ENCODE measurements at regions not wholly inside any gene's neighbourhood (a gene's known extent, or its start where the extent isn't known, plus 50 kb on each side); places are given as distances from the start of the nearest gene placed in this dataset.

DNA sequence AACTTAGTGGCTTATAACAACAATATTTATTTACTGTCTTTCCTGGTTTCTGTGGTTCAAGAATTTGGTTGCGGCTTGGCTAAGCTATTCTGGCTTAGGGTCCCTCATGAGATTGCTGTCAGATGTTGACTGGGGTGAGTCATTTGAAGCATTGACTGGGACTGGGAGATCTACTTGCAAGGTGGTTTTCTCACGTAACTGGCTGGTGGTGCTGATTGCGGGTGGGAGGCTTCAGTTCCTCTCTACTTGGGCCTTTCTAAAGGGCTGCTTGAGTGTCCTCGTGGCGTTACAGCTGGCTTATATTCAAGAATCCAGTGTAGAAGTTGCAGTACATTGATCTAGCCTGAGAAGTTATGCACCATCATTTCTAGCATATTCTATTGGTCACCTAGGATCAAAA, 218.5 kb upstream of the ELAVL2 start:
- DNase-seq, result no peak
- 83 to 89% (median 84%) methylated on average over 5 of the region's 5 CpGs for WGBS, 3 donors
- H3K9me3 ChIP-seq, result no peaks in the 10 kb centered on the region
- H3K4me3 ChIP-seq, result no peak overlapping the region
- H3K4me1 ChIP-seq (ENCODE audit: insufficient read depth), result no peaks in the 10 kb centered on the region
- no peak overlapping the region for H3K27ac ChIP-seq
- no peaks in the 10 kb centered on the region for H3K27me3 ChIP-seq
- intact Hi-C loops (cut with DNase I), result no loop called here
- TF ChIP-seq POLR2A (IDR thresholded peaks at IDR 0.05) (no peak), CTCF (IDR thresholded peaks at IDR 0.05) (no peak), EP300 (IDR thresholded peaks at IDR 0.05) (no peak)
- no peaks in the 10 kb centered on the region for H3K36me3 ChIP-seq

DNA sequence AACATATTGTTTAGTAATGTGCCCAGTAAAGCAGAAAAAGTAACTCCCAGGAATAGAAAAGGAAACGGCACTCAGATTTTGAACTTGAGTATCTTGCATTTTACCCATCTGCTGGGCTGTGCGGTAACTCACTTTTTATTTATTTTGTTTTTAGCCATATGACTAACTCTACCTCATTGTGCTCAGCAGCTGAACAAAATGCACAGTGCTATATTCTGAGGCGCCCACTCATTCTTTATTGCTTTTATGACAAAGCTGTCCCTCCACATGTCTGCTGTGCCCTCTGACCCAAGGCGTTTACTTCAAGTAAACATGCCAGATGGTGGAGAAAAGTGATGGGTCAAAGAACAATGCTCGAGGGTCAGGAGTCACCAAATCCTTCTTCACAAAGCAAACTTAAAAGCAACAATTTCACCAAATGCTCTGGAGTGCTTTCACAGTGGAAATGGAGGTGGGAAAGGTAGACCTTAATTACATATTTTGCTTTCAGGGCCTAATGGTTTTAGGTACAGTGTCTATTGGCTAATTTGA, 215.2 kb upstream of the ELAVL2 start:
- H3K4me1 ChIP-seq (ENCODE audit: insufficient read depth), result no peaks in the 10 kb centered on the region
- no peaks in the 10 kb centered on the region for H3K36me3 ChIP-seq
- no peak overlapping the region for H3K27ac ChIP-seq
- no peak for DNase-seq
- TF ChIP-seq POLR2A (IDR thresholded peaks at IDR 0.05) (no peak), EP300 (IDR thresholded peaks at IDR 0.05) (no peak), CTCF (IDR thresholded peaks at IDR 0.05) (no peak)
- 56 to 64% (median 58%) methylated on average over 5 of the region's 5 CpGs for WGBS, 3 donors
- H3K4me3 ChIP-seq, result no peak overlapping the region
- no peaks in the 10 kb centered on the region for H3K9me3 ChIP-seq
- intact Hi-C loops (cut with DNase I), result loop anchor here in 1 of 4 donors (2.0 kb wide), 1 partner anchor 28 kb away; no protein-coding TSS in a partner anchor
- no peaks in the 10 kb centered on the region for H3K27me3 ChIP-seq

DNA sequence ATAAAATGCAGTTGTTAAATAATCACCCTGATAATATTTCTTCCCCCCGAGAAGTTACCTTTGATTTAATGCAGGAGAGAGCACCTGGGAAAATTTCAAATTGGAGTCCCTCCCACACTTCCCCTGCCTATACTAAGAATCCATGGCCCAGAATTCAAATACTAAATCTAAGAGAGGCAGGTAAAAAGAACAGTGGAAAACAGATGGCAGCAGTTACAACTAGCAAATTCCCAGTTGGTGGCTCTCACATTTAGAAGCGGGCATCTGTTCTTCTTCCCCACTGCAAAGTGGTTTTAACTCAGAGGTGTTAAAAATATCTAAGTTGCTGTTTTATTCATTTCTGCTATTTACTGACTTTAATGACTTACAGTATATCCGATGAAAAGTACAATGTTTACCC, 210.4 kb upstream of the ELAVL2 start:
- H3K36me3 ChIP-seq, result no peaks in the 10 kb centered on the region
- TF ChIP-seq POLR2A (IDR thresholded peaks at IDR 0.05) (no peak), EP300 (IDR thresholded peaks at IDR 0.05) (no peak), CTCF (IDR thresholded peaks at IDR 0.05) (no peak)
- no peaks in the 10 kb centered on the region for H3K4me1 ChIP-seq (ENCODE audit: insufficient read depth)
- 44 to 55% (median 51%) methylated on average over 3 of the region's 3 CpGs for WGBS, 3 donors
- no peak overlapping the region for H3K4me3 ChIP-seq
- no peaks in the 10 kb centered on the region for H3K9me3 ChIP-seq
- intact Hi-C loops (cut with DNase I), result no loop called here
- H3K27me3 ChIP-seq, result no peaks in the 10 kb centered on the region
- no peak overlapping the region for H3K27ac ChIP-seq
- no peak for DNase-seq

DNA sequence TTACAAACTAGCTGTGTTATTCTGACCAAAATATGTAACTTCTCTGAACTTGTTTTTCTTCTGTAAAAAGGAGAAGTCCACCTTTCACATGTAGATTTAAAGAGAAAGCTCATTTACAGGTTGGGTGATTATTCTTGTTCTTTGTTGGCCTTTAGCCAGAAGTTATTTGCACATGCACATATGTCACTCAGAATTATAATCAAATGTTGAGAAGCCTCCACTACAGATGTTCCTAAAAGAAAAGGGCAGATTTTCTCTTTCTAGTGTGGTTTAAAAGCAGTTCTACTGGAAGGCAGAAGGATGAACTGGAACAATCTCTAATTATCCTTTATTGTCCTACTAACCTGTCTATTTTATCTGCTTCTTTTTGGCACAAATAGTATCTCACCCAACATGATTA, 209.8 kb upstream of the ELAVL2 start:
- no peak for DNase-seq
- Histone ChIP-seq H3K27me3 (no peaks in the 10 kb centered on the region), H3K4me1 (ENCODE audit: insufficient read depth) (no peaks in the 10 kb centered on the region), H3K4me3 (no peak overlapping the region), H3K9me3 (no peaks in the 10 kb centered on the region), H3K27ac (no peak overlapping the region), H3K36me3 (no peaks in the 10 kb centered on the region)
- TF ChIP-seq POLR2A (IDR thresholded peaks at IDR 0.05) (no peak), CTCF (IDR thresholded peaks at IDR 0.05) (no peak), EP300 (IDR thresholded peaks at IDR 0.05) (no peak)
- intact Hi-C loops (cut with DNase I), result no loop called here

Data from ovary (tissue), 7 donors.